WTC11 (cell line): ENCODE measurements at regions not wholly inside any gene's neighbourhood (a gene's known extent, or its start where the extent isn't known, plus 50 kb on each side); places are given as distances from the start of the nearest gene placed in this dataset.

Experiments
- ATAC-seq: fragments of 200-7000 bp; cut with Tn5 transposase; 2 replicates; pipeline ENCODE4 v1.10.0; 2021; ENCODE audit warnings: mild to moderate bottlenecking, moderate library complexity
- CTCF ChIA-PET: fragments of 300-600 bp; sonication (Branson Sonifier 250); formaldehyde crosslinking; loops from one replicate; lab custom pipeline; 2021; ENCODE audit warnings: antibody characterized with exemption; lab: Charles Lee
- POLR2A ChIA-PET: fragments of 350-600 bp; sonication (Branson Sonifier 250); formaldehyde crosslinking; loops from one replicate; lab custom pipeline; 2021; ENCODE audit warnings: antibody characterized with exemption; lab: Charles Lee
- DNase-seq: peaks from one replicate; pipeline ENCODE4 v3.0.0; 2021; ENCODE audit warnings: low spot score
- H3K27ac Mint-ChIP-seq: 2 replicates; pipeline ENCODE4 v1.8.0; 2021; ENCODE audit warnings: mixed read lengths
- H3K27me3 Mint-ChIP-seq: 2 replicates; pipeline ENCODE4 v1.8.0; 2021; ENCODE audit warnings: low read depth, mild to moderate bottlenecking, moderate library complexity, mixed read lengths
- H3K36me3 Mint-ChIP-seq: 2 replicates; pipeline ENCODE4 v1.8.0; 2021; ENCODE audit warnings: mixed read lengths
- H3K4me1 Mint-ChIP-seq: 2 replicates; pipeline ENCODE4 v1.8.0; 2022; ENCODE audit warnings: mixed read lengths
- H3K4me3 Mint-ChIP-seq: 2 replicates; pipeline ENCODE4 v1.8.0; 2021; ENCODE audit warnings: mild to moderate bottlenecking, moderate library complexity, mixed read lengths
- H3K9me3 Mint-ChIP-seq: 2 replicates; pipeline ENCODE4 v1.8.0; 2021; ENCODE audit warnings: mixed read lengths
- CREM ChIP-seq: sonication (generic); formaldehyde crosslinking; IDR thresholded peaks from 2 replicates; pipeline ENCODE4 v1.8.1; 2022; ENCODE audit warnings: mild to moderate bottlenecking, missing genetic modification reagents, moderate library complexity
- ELF4 ChIP-seq: sonication (generic); formaldehyde crosslinking; IDR thresholded peaks from 2 replicates; pipeline ENCODE4 v1.8.1; 2022; ENCODE audit warnings: low read depth, mild to moderate bottlenecking, moderate library complexity, missing genetic modification reagents
- EMX1 ChIP-seq: fragments of 250-450 bp; sonication (Bioruptor Pico); IDR thresholded peaks from 2 replicates; pipeline ENCODE4 v1.8.0; 2021; ENCODE audit warnings: mild to moderate bottlenecking
- ESRRA ChIP-seq: sonication (generic); formaldehyde crosslinking; IDR thresholded peaks from 2 replicates; pipeline ENCODE4 v1.8.1; 2022; ENCODE audit warnings: mild to moderate bottlenecking, missing genetic modification reagents, borderline replicate concordance
- ETV6 ChIP-seq: sonication (generic); formaldehyde crosslinking; IDR thresholded peaks from 2 replicates; pipeline ENCODE4 v1.8.1; 2022; ENCODE audit warnings: mild to moderate bottlenecking, missing genetic modification reagents
- FOXJ3 ChIP-seq: sonication (generic); formaldehyde crosslinking; IDR thresholded peaks from 2 replicates; pipeline ENCODE4 v1.9.0; 2021; ENCODE audit warnings: missing genetic modification reagents, mild to moderate bottlenecking, borderline replicate concordance
- GABPB1 ChIP-seq: sonication (generic); formaldehyde crosslinking; IDR thresholded peaks from 2 replicates; pipeline ENCODE4 v1.8.1; 2023; ENCODE audit warnings: mild to moderate bottlenecking, missing genetic modification reagents
- IRF2 ChIP-seq: sonication (generic); formaldehyde crosslinking; IDR thresholded peaks from 2 replicates; pipeline ENCODE4 v1.8.0; 2022; ENCODE audit warnings: low read depth, missing genetic modification reagents, borderline replicate concordance
- RELA ChIP-seq: sonication (generic); formaldehyde crosslinking; IDR thresholded peaks from 2 replicates; pipeline ENCODE4 v1.8.1; 2022; ENCODE audit warnings: missing genetic modification reagents, mild to moderate bottlenecking, borderline replicate concordance
- SMAD4 ChIP-seq: sonication (generic); formaldehyde crosslinking; IDR thresholded peaks from 2 replicates; pipeline ENCODE4 v1.8.0; 2022; ENCODE audit warnings: mild to moderate bottlenecking, missing genetic modification reagents
- SP1 ChIP-seq: sonication (generic); formaldehyde crosslinking; conservative IDR thresholded peaks from 2 replicates; pipeline ENCODE4 v1.8.1; 2022; ENCODE audit warnings: missing genetic modification reagents
- TCF7 ChIP-seq: sonication (generic); formaldehyde crosslinking; IDR thresholded peaks from 2 replicates; pipeline ENCODE4 v1.8.0; 2022; ENCODE audit warnings: mild to moderate bottlenecking, low read depth, missing genetic modification reagents, moderate library complexity
- TP53 ChIP-seq: sonication (generic); formaldehyde crosslinking; IDR thresholded peaks from 2 replicates; pipeline ENCODE4 v1.8.1; 2023; ENCODE audit warnings: mild to moderate bottlenecking, missing genetic modification reagents
- ZNF219 ChIP-seq: sonication (generic); formaldehyde crosslinking; IDR thresholded peaks from 2 replicates; pipeline ENCODE4 v1.8.0; 2023; ENCODE audit warnings: missing genetic modification reagents, mild to moderate bottlenecking, borderline replicate concordance
- ZNF317 ChIP-seq: sonication (generic); formaldehyde crosslinking; IDR thresholded peaks from 2 replicates; pipeline ENCODE4 v1.8.1; 2023; ENCODE audit warnings: low read depth, mild to moderate bottlenecking, moderate library complexity, missing genetic modification reagents, borderline replicate concordance
- ZNF423 ChIP-seq: fragments of 250-450 bp; sonication (Bioruptor Pico); IDR thresholded peaks from 2 replicates; pipeline ENCODE4 v2.1.2; 2022; ENCODE audit warnings: mild to moderate bottlenecking, moderate library complexity
- TF ChIP-seq, protein P1 (sequence below): sonication (generic); formaldehyde crosslinking; IDR thresholded peaks from 2 replicates; pipeline ENCODE4 v1.8.1; 2023; ENCODE audit warnings: mild to moderate bottlenecking, missing genetic modification reagents
- TF ChIP-seq, protein P2 (sequence below): sonication (generic); formaldehyde crosslinking; IDR thresholded peaks from 2 replicates; pipeline ENCODE4 v1.8.0; 2022; ENCODE audit warnings: mild to moderate bottlenecking, missing genetic modification reagents
- TF ChIP-seq, protein P3 (sequence below): sonication (generic); formaldehyde crosslinking; IDR thresholded peaks from 2 replicates; pipeline ENCODE4 v1.8.0; 2022; ENCODE audit warnings: mild to moderate bottlenecking, missing genetic modification reagents
- TF ChIP-seq, protein P4 (sequence below): sonication (generic); formaldehyde crosslinking; IDR thresholded peaks from 2 replicates; pipeline ENCODE4 v1.8.0; 2023; ENCODE audit warnings: missing genetic modification reagents, mild to moderate bottlenecking, borderline replicate concordance
- TF ChIP-seq, protein P5 (sequence below): fragments of 250-450 bp; sonication (Bioruptor Pico); IDR thresholded peaks from 2 replicates; pipeline ENCODE4 v1.9.0; 2021; ENCODE audit warnings: mild to moderate bottlenecking

DNA sequence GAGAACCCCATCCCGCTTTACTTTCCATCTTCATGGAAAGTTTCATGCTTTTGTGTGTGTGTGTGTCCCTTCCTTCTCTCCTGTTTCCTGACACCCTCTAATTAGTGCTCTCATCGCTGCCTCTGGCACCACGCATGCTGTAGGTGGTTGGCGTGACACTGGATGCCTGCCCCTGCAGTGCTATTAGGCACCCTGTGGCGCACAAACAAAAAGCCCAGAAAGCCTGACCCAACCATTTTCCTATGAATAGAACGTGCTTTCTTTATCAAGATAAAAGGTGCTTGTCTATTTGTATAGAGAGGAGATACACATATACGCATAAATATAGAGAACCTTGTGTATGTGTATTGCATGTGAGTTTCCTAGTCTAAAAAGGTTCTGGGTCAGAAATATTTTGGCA lies 120.8 kb upstream of the CDCA7L start:
- ChIA-PET CTCF (interaction anchor here (1.4 kb wide), 1 partner anchor 17 kb away, joined by 6 read pairs; no protein-coding TSS in a partner anchor), POLR2A (no interaction called here)
- Mint-ChIP-seq H3K27ac (no peak overlapping the region), H3K9me3 (peaks cover 5% of the 10 kb centered on the region), H3K27me3 (no peaks in the 10 kb centered on the region; the same call in 1 of the 2 replicates), H3K4me3 (no peak overlapping the region), H3K4me1 (peaks cover 22% of the 10 kb centered on the region), H3K36me3 (no peaks in the 10 kb centered on the region)
- no peak for TF ChIP-seq SMAD4 (CRISPR knock-in tag)
- TF ChIP-seq ZNF423: peak; percentile 69; the same call in 1 of the 2 replicates
- ATAC-seq (peak; percentile 72), DNase-seq (no peak)

DNA sequence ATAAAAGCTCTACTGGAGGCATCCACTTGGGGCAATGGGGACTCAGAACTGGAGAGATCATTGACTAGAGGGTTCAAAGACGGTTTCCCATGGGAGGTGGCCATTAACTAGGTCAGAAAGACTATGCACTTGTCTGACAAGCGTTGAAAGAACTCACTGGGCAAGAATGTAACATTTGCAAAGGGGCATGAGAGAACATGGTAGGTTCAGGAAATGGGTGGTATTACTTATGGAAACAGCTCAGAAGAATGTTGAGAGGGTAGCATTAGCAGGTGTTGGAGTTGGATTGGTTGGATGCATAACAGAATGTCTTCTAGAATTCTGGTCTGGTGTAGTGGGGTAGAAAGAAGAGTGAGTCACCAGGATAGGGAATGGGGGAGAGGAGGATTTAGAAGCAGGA lies 119.1 kb upstream of the CDCA7L start:
- CTCF ChIA-PET: interaction anchor here (1.8 kb wide), 1 partner anchor 18 kb away, joined by 6 read pairs; no protein-coding TSS in a partner anchor
- ATAC-seq (no peak), DNase-seq (no peak)
- Mint-ChIP-seq H3K4me3 (no peak overlapping the region), H3K27me3 (no peaks in the 10 kb centered on the region; the same call in 1 of the 2 replicates), H3K9me3 (peaks cover 5% of the 10 kb centered on the region), H3K4me1 (peaks cover 25% of the 10 kb centered on the region), H3K27ac (no peak overlapping the region), H3K36me3 (no peaks in the 10 kb centered on the region)
- POLR2A ChIA-PET: no interaction called here
- TF ChIP-seq ELF4 (CRISPR knock-in tag) (no peak), SP1 (CRISPR knock-in tag) (no peak), TP53 (no peak)

DNA sequence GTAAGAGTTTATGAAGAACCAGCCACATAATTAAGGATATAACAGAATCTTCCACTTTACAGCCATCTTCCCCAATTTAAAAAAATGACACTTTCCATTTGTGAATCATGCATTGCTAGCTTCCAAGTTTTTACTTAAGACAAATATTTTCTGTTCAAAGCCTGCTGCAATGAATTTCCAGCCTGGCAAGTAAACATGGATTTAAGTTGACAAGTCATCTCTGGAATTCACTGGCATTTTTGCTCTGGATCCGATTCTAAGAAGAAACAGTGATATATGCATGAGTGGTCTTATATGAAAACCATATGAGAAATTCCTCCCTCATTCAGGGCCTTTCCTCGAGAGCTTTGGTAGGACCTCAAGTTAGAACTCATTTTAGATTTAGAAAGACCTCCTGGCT lies 116.1 kb upstream of the CDCA7L start:
- POLR2A ChIA-PET: no interaction called here

DNA sequence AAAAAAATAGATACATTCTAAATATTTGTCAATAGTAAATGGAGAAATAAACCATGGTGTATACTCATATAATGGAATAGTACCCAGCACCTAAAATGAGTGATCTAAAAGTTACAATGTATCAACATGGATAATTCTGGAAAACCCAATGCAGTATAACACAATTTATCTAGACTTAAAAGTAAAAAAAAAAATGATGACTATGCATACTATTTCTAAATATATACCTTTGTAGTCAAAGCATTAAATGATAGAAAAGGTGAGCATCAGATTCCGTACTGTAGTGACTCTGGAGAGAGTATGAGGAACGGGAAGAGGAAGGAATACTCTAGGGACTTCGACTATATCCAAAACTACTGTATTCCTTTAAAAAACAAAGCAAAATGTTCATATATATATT lies 115.2 kb upstream of the CDCA7L start:
- Mint-ChIP-seq H3K36me3 (no peaks in the 10 kb centered on the region), H3K4me3 (no peak overlapping the region), H3K27ac (no peak overlapping the region), H3K27me3 (no peaks in the 10 kb centered on the region), H3K9me3 (no peaks in the 10 kb centered on the region), H3K4me1 (peaks cover 11% of the 10 kb centered on the region)
- ATAC-seq (no peak), DNase-seq (no peak)
- ChIA-PET POLR2A (no interaction called here), CTCF (no interaction called here)
- TF ChIP-seq ETV6 (CRISPR knock-in tag) (no peak), CREM (CRISPR knock-in tag) (no peak), ESRRA (CRISPR knock-in tag) (no peak), IRF2 (CRISPR knock-in tag) (no peak), ZNF423 (no peak), GABPB1 (CRISPR knock-in tag) (no peak), FOXJ3 (no peak)
- TF ChIP-seq, protein P1, sequence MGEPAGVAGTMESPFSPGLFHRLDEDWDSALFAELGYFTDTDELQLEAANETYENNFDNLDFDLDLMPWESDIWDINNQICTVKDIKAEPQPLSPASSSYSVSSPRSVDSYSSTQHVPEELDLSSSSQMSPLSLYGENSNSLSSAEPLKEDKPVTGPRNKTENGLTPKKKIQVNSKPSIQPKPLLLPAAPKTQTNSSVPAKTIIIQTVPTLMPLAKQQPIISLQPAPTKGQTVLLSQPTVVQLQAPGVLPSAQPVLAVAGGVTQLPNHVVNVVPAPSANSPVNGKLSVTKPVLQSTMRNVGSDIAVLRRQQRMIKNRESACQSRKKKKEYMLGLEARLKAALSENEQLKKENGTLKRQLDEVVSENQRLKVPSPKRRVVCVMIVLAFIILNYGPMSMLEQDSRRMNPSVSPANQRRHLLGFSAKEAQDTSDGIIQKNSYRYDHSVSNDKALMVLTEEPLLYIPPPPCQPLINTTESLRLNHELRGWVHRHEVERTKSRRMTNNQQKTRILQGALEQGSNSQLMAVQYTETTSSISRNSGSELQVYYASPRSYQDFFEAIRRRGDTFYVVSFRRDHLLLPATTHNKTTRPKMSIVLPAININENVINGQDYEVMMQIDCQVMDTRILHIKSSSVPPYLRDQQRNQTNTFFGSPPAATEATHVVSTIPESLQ: no peak
- TF ChIP-seq, protein P2, sequence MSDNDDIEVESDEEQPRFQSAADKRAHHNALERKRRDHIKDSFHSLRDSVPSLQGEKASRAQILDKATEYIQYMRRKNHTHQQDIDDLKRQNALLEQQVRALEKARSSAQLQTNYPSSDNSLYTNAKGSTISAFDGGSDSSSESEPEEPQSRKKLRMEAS: no peak
- TF ChIP-seq, protein P3, sequence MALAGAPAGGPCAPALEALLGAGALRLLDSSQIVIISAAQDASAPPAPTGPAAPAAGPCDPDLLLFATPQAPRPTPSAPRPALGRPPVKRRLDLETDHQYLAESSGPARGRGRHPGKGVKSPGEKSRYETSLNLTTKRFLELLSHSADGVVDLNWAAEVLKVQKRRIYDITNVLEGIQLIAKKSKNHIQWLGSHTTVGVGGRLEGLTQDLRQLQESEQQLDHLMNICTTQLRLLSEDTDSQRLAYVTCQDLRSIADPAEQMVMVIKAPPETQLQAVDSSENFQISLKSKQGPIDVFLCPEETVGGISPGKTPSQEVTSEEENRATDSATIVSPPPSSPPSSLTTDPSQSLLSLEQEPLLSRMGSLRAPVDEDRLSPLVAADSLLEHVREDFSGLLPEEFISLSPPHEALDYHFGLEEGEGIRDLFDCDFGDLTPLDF (CRISPR knock-in tag): no peak
- TF ChIP-seq, protein P4, sequence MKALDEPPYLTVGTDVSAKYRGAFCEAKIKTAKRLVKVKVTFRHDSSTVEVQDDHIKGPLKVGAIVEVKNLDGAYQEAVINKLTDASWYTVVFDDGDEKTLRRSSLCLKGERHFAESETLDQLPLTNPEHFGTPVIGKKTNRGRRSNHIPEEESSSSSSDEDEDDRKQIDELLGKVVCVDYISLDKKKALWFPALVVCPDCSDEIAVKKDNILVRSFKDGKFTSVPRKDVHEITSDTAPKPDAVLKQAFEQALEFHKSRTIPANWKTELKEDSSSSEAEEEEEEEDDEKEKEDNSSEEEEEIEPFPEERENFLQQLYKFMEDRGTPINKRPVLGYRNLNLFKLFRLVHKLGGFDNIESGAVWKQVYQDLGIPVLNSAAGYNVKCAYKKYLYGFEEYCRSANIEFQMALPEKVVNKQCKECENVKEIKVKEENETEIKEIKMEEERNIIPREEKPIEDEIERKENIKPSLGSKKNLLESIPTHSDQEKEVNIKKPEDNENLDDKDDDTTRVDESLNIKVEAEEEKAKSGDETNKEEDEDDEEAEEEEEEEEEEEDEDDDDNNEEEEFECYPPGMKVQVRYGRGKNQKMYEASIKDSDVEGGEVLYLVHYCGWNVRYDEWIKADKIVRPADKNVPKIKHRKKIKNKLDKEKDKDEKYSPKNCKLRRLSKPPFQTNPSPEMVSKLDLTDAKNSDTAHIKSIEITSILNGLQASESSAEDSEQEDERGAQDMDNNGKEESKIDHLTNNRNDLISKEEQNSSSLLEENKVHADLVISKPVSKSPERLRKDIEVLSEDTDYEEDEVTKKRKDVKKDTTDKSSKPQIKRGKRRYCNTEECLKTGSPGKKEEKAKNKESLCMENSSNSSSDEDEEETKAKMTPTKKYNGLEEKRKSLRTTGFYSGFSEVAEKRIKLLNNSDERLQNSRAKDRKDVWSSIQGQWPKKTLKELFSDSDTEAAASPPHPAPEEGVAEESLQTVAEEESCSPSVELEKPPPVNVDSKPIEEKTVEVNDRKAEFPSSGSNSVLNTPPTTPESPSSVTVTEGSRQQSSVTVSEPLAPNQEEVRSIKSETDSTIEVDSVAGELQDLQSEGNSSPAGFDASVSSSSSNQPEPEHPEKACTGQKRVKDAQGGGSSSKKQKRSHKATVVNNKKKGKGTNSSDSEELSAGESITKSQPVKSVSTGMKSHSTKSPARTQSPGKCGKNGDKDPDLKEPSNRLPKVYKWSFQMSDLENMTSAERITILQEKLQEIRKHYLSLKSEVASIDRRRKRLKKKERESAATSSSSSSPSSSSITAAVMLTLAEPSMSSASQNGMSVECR (CRISPR knock-in tag): no peak

More for the DNA sequence above, 116.1 kb upstream of the CDCA7L start:
- CTCF ChIA-PET: interaction anchor here (2.1 kb wide), 1 partner anchor 22 kb away, joined by 7 read pairs; no protein-coding TSS in a partner anchor
- no peaks in the 10 kb centered on the region for H3K27me3 Mint-ChIP-seq
- DNase-seq (no peak), ATAC-seq (no peak)
- H3K4me3 Mint-ChIP-seq: no peak overlapping the region
- H3K36me3 Mint-ChIP-seq: no peaks in the 10 kb centered on the region
- H3K27ac Mint-ChIP-seq: no peak overlapping the region
- no peaks in the 10 kb centered on the region for H3K9me3 Mint-ChIP-seq
- TF ChIP-seq ZNF219 (CRISPR knock-in tag) (no peak), TCF7 (CRISPR knock-in tag) (no peak), RELA (CRISPR knock-in tag) (no peak), ZNF317 (CRISPR knock-in tag) (no peak), EMX1 (CRISPR knock-in tag) (no peak)
- TF ChIP-seq, protein P5, sequence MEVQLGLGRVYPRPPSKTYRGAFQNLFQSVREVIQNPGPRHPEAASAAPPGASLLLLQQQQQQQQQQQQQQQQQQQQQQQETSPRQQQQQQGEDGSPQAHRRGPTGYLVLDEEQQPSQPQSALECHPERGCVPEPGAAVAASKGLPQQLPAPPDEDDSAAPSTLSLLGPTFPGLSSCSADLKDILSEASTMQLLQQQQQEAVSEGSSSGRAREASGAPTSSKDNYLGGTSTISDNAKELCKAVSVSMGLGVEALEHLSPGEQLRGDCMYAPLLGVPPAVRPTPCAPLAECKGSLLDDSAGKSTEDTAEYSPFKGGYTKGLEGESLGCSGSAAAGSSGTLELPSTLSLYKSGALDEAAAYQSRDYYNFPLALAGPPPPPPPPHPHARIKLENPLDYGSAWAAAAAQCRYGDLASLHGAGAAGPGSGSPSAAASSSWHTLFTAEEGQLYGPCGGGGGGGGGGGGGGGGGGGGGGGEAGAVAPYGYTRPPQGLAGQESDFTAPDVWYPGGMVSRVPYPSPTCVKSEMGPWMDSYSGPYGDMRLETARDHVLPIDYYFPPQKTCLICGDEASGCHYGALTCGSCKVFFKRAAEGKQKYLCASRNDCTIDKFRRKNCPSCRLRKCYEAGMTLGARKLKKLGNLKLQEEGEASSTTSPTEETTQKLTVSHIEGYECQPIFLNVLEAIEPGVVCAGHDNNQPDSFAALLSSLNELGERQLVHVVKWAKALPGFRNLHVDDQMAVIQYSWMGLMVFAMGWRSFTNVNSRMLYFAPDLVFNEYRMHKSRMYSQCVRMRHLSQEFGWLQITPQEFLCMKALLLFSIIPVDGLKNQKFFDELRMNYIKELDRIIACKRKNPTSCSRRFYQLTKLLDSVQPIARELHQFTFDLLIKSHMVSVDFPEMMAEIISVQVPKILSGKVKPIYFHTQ: no peak
- TF ChIP-seq, all 79 proteins: peak for 0
- H3K4me1 Mint-ChIP-seq: peaks cover 20% of the 10 kb centered on the region
